ENCODE measurements at regions not wholly inside any gene's neighbourhood (a gene's known extent, or its start where the extent isn't known, plus 50 kb on each side); places are given as distances from the start of the nearest gene placed in this dataset.

GRCh38 chr9:25206027-25206426 lies 472.2 kb downstream of the TUSC1 start:
- no peak overlapping the region for H3K4ac ChIP-seq (ENCODE audit: low read length)
- no CpG with 5 or more reads among the region's 4 CpGs for WGBS, 2 donors (ENCODE audit: extremely low coverage in 2 of 2, insufficient read length in 2 of 2, insufficient replicate concordance in 1 of 2)

GRCh38 chr9:25205285-25205684 lies 473.0 kb downstream of the TUSC1 start:
- H3K9ac ChIP-seq (ENCODE audit: low read depth, low read length, poor library complexity), result no peak overlapping the region
- no peaks in the 10 kb centered on the region for H3K4me1 ChIP-seq (ENCODE audit: control insufficient read depth in 2 of 2, insufficient read depth in 1 of 2, low read depth in 1 of 2, low read length in 2 of 2)
- H3K36me3 ChIP-seq (replicated peaks in 1 of 2; ENCODE audit: control insufficient read depth in 2 of 2, insufficient read depth in 2 of 2, low read length in 2 of 2), result no peaks in the 10 kb centered on the region
- H4K91ac ChIP-seq (ENCODE audit: low read depth, low read length, poor library complexity), result no peak overlapping the region
- H2BK15ac ChIP-seq (ENCODE audit: low read length), result no peak overlapping the region
- no peak overlapping the region for H2BK12ac ChIP-seq (ENCODE audit: low read length)
- DNase-seq (ENCODE audit: low spot score), result no peak
- H3K27me3 ChIP-seq (ENCODE audit: control insufficient read depth in 3 of 3, insufficient read depth in 3 of 3, low read depth in 1 of 3, low read length in 3 of 3), result no peaks in the 10 kb centered on the region
- no peak overlapping the region for H2BK120ac ChIP-seq (ENCODE audit: low read depth, low read length)
- no peak overlapping the region for H4K8ac ChIP-seq (ENCODE audit: low read depth, low read length)
- no peaks in the 10 kb centered on the region for H3K9me3 ChIP-seq (replicated peaks in 1 of 2; ENCODE audit: control insufficient read depth in 2 of 2, insufficient read depth in 1 of 2, low read depth in 1 of 2, low read length in 2 of 2)
- H2AK5ac ChIP-seq (ENCODE audit: low read depth, low read length), result no peak overlapping the region
- no peak overlapping the region for H3K4me3 ChIP-seq (ENCODE audit: low read length in 2 of 2)
- H3K23ac ChIP-seq (ENCODE audit: low read depth, low read length, poor library complexity), result no peak overlapping the region
- WGBS, 2 donors (ENCODE audit: extremely low coverage in 2 of 2, insufficient read length in 2 of 2, insufficient replicate concordance in 1 of 2), result no CpG with 5 or more reads among the region's 2 CpGs
- no peak overlapping the region for H3K14ac ChIP-seq (ENCODE audit: low read length)
- no peak overlapping the region for H3K4ac ChIP-seq (ENCODE audit: low read length)
- H3K4me2 ChIP-seq (ENCODE audit: insufficient read depth, low read length, poor library complexity, severe bottlenecking), result no peak overlapping the region
- no peak overlapping the region for H2BK5ac ChIP-seq (ENCODE audit: low read length)
- no peak overlapping the region for H3K27ac ChIP-seq (replicated peaks; ENCODE audit: low read length)
- no peak overlapping the region for H3K18ac ChIP-seq (ENCODE audit: low read length)
- H3K79me1 ChIP-seq (ENCODE audit: low read depth, low read length), result no peaks in the 10 kb centered on the region
- no peak overlapping the region for H2AFZ ChIP-seq (ENCODE audit: low read length)

More at GRCh38 chr9:25206027-25206426, 472.2 kb downstream of the TUSC1 start:
- Histone ChIP-seq H3K27me3 (ENCODE audit: control insufficient read depth in 3 of 3, insufficient read depth in 3 of 3, low read depth in 1 of 3, low read length in 3 of 3) (no peaks in the 10 kb centered on the region), H3K23ac (ENCODE audit: low read depth, low read length, poor library complexity) (no peak overlapping the region), H3K36me3 (replicated peaks in 1 of 2; ENCODE audit: control insufficient read depth in 2 of 2, insufficient read depth in 2 of 2, low read length in 2 of 2) (no peaks in the 10 kb centered on the region), H2AFZ (ENCODE audit: low read length) (no peak overlapping the region), H2BK120ac (ENCODE audit: low read depth, low read length) (no peak overlapping the region), H3K4me3 (ENCODE audit: low read length in 2 of 2) (no peak overlapping the region), H3K18ac (ENCODE audit: low read length) (no peak overlapping the region), H4K91ac (ENCODE audit: low read depth, low read length, poor library complexity) (no peak overlapping the region), H3K14ac (ENCODE audit: low read length) (no peak overlapping the region), H3K9ac (ENCODE audit: low read depth, low read length, poor library complexity) (no peak overlapping the region), H2BK12ac (ENCODE audit: low read length) (no peak overlapping the region), H4K8ac (ENCODE audit: low read depth, low read length) (no peak overlapping the region), H3K27ac (replicated peaks; ENCODE audit: low read length) (no peak overlapping the region), H2BK15ac (ENCODE audit: low read length) (no peak overlapping the region), H3K79me1 (ENCODE audit: low read depth, low read length) (no peaks in the 10 kb centered on the region), H2BK5ac (ENCODE audit: low read length) (no peak overlapping the region), H2AK5ac (ENCODE audit: low read depth, low read length) (no peak overlapping the region), H3K4me2 (ENCODE audit: insufficient read depth, low read length, poor library complexity, severe bottlenecking) (no peak overlapping the region), H3K4me1 (ENCODE audit: control insufficient read depth in 2 of 2, insufficient read depth in 1 of 2, low read depth in 1 of 2, low read length in 2 of 2) (no peaks in the 10 kb centered on the region), H3K9me3 (replicated peaks in 1 of 2; ENCODE audit: control insufficient read depth in 2 of 2, insufficient read depth in 1 of 2, low read depth in 1 of 2, low read length in 2 of 2) (no peaks in the 10 kb centered on the region)
- no peak for DNase-seq (ENCODE audit: low spot score)

GRCh38 chr9:25177858-25178257 lies 500.4 kb downstream of the TUSC1 start:
- H2BK120ac ChIP-seq (ENCODE audit: low read depth, low read length), result no peak overlapping the region
- no peaks in the 10 kb centered on the region for H3K36me3 ChIP-seq (replicated peaks in 1 of 2; ENCODE audit: control insufficient read depth in 2 of 2, insufficient read depth in 2 of 2, low read length in 2 of 2)
- no peaks in the 10 kb centered on the region for H3K4me1 ChIP-seq (ENCODE audit: control insufficient read depth in 2 of 2, insufficient read depth in 1 of 2, low read depth in 1 of 2, low read length in 2 of 2)
- H3K9ac ChIP-seq (ENCODE audit: low read depth, low read length, poor library complexity), result no peak overlapping the region
- no peak overlapping the region for H3K27ac ChIP-seq (replicated peaks; ENCODE audit: low read length)
- no peak overlapping the region for H4K91ac ChIP-seq (ENCODE audit: low read depth, low read length, poor library complexity)
- peaks cover 0 to 3% of the 10 kb centered on the region in 2 donors for H3K9me3 ChIP-seq (replicated peaks in 1 of 2; ENCODE audit: control insufficient read depth in 2 of 2, insufficient read depth in 1 of 2, low read depth in 1 of 2, low read length in 2 of 2)
- no peak overlapping the region for H3K18ac ChIP-seq (ENCODE audit: low read length)
- no peak overlapping the region for H2AK5ac ChIP-seq (ENCODE audit: low read depth, low read length)
- no peaks in the 10 kb centered on the region for H3K27me3 ChIP-seq (ENCODE audit: control insufficient read depth in 3 of 3, insufficient read depth in 3 of 3, low read depth in 1 of 3, low read length in 3 of 3)
- H3K14ac ChIP-seq (ENCODE audit: low read length), result peak overlapping the region; percentile 59
- no CpG with 5 or more reads among the region's 4 CpGs for WGBS, 2 donors (ENCODE audit: extremely low coverage in 2 of 2, insufficient read length in 2 of 2, insufficient replicate concordance in 1 of 2)
- H2BK15ac ChIP-seq (ENCODE audit: low read length), result no peak overlapping the region
- no peaks in the 10 kb centered on the region for H3K79me1 ChIP-seq (ENCODE audit: low read depth, low read length)
- no peak overlapping the region for H3K4ac ChIP-seq (ENCODE audit: low read length)
- no peak for DNase-seq (ENCODE audit: low spot score)
- no peak overlapping the region for H2BK5ac ChIP-seq (ENCODE audit: low read length)
- H3K23ac ChIP-seq (ENCODE audit: low read depth, low read length, poor library complexity), result no peak overlapping the region
- H3K4me2 ChIP-seq (ENCODE audit: insufficient read depth, low read length, poor library complexity, severe bottlenecking), result no peak overlapping the region
- H4K8ac ChIP-seq (ENCODE audit: low read depth, low read length), result no peak overlapping the region
- no peak overlapping the region for H2AFZ ChIP-seq (ENCODE audit: low read length)
- H3K4me3 ChIP-seq (ENCODE audit: low read length in 2 of 2), result no peak overlapping the region
- H2BK12ac ChIP-seq (ENCODE audit: low read length), result no peak overlapping the region

GRCh38 chr9:25129537-25129936 lies 548.7 kb downstream of the TUSC1 start:
- H3K4ac ChIP-seq (ENCODE audit: low read length), result no peak overlapping the region
- H3K4me2 ChIP-seq (ENCODE audit: insufficient read depth, low read length, poor library complexity, severe bottlenecking), result no peak overlapping the region
- no peak overlapping the region for H3K14ac ChIP-seq (ENCODE audit: low read length)
- no peak overlapping the region for H3K18ac ChIP-seq (ENCODE audit: low read length)
- H3K4me3 ChIP-seq (ENCODE audit: low read length in 2 of 2), result no peak overlapping the region
- H2BK15ac ChIP-seq (ENCODE audit: low read length), result no peak overlapping the region
- H2BK120ac ChIP-seq (ENCODE audit: low read depth, low read length), result no peak overlapping the region
- H2AK5ac ChIP-seq (ENCODE audit: low read depth, low read length), result no peak overlapping the region
- H3K36me3 ChIP-seq (replicated peaks in 1 of 2; ENCODE audit: control insufficient read depth in 2 of 2, insufficient read depth in 2 of 2, low read length in 2 of 2), result no peaks in the 10 kb centered on the region
- H3K27me3 ChIP-seq (ENCODE audit: control insufficient read depth in 3 of 3, insufficient read depth in 3 of 3, low read depth in 1 of 3, low read length in 3 of 3), result no peaks in the 10 kb centered on the region
- no peaks in the 10 kb centered on the region for H3K79me1 ChIP-seq (ENCODE audit: low read depth, low read length)
- no peak overlapping the region for H2AFZ ChIP-seq (ENCODE audit: low read length)
- H2BK12ac ChIP-seq (ENCODE audit: low read length), result no peak overlapping the region
- no CpG with 5 or more reads among the region's 2 CpGs for WGBS, 2 donors (ENCODE audit: extremely low coverage in 2 of 2, insufficient read length in 2 of 2, insufficient replicate concordance in 1 of 2)
- no peak overlapping the region for H2BK5ac ChIP-seq (ENCODE audit: low read length)
- no peak overlapping the region for H3K27ac ChIP-seq (replicated peaks; ENCODE audit: low read length)
- no peaks in the 10 kb centered on the region for H3K4me1 ChIP-seq (ENCODE audit: control insufficient read depth in 2 of 2, insufficient read depth in 1 of 2, low read depth in 1 of 2, low read length in 2 of 2)
- no peak overlapping the region for H4K8ac ChIP-seq (ENCODE audit: low read depth, low read length)
- DNase-seq (ENCODE audit: low spot score), result no peak
- H3K23ac ChIP-seq (ENCODE audit: low read depth, low read length, poor library complexity), result no peak overlapping the region
- no peak overlapping the region for H4K91ac ChIP-seq (ENCODE audit: low read depth, low read length, poor library complexity)
- H3K9me3 ChIP-seq (replicated peaks in 1 of 2; ENCODE audit: control insufficient read depth in 2 of 2, insufficient read depth in 1 of 2, low read depth in 1 of 2, low read length in 2 of 2), result no peaks in the 10 kb centered on the region
- no peak overlapping the region for H3K9ac ChIP-seq (ENCODE audit: low read depth, low read length, poor library complexity)
